Prostate gland (tissue), 2 donors: ENCODE measurements at regions not wholly inside any gene's neighbourhood (a gene's known extent, or its start where the extent isn't known, plus 50 kb on each side); places are given as distances from the start of the nearest gene placed in this dataset.

ENCODE experiments used
- DNase-seq: peaks from one replicate; pipeline ENCODE4 v3.0.0-alpha.2; 2019; ENCODE audit warnings: low spot score
- H3K27ac ChIP-seq, 2 donors: fragments of 200-600 bp; sonication (generic); 2 replicates each; pipeline ENCODE4 v1.5.1; 2017 to 2019
- H3K27me3 ChIP-seq: fragments of 200-600 bp; sonication (generic); replicated peaks from 2 replicates; pipeline ENCODE4 v1.5.1; 2019; ENCODE audit not compliant: insufficient read depth
- H3K36me3 ChIP-seq, 2 donors: fragments of 200-600 bp; sonication (generic); 1 replicate in 1 of 2; 2 replicates in 1 of 2; pipeline versions ENCODE4 v1.5.1 to v1.8.1; 2017 to 2019
- H3K4me1 ChIP-seq: fragments of 200-600 bp; sonication (generic); replicated peaks from 2 replicates; pipeline ENCODE4 v1.5.1; 2019
- H3K4me3 ChIP-seq, 2 donors: fragments of 200-600 bp; sonication (generic); 2 replicates each; pipeline ENCODE4 v1.5.1; 2017 to 2019
- H3K9me3 ChIP-seq: fragments of 200-600 bp; sonication (generic); 2 replicates; pipeline ENCODE4 v1.5.1; 2017
- POLR2A ChIP-seq: fragments of 450-650 bp; IDR thresholded peaks from one replicate; pipeline ENCODE4 v1.6.1; 2016; ENCODE audit warnings: antibody characterized with exemption, mild to moderate bottlenecking
- POLR2AphosphoS5 ChIP-seq: sonication (generic); formaldehyde crosslinking; IDR thresholded peaks from one replicate; pipeline ENCODE4 v1.6.1; 2017; ENCODE audit warnings: antibody characterized with exemption
- WGBS: methylation state at CpG from one replicate; pipeline ENCODE4 v1.1.5; 2018; 5-methylcytosine and 5-hydroxymethylcytosine counted together
- intact Hi-C: fragments of 100-400 bp; cut with DNase I; formaldehyde crosslinking; loops from one replicate; pipeline ENCODE4 v1.14.2; 2022
- TF ChIP-seq, protein P1 (sequence below), 4 experiments: fragments of 200-600 bp in 2 of 4; fragments of 450-650 bp in 2 of 4; sonication (generic) in 2 of 4; IDR thresholded peaks; 1 replicate in 3 of 4; 2 replicates in 1 of 4; pipeline ENCODE4 v1.5.1; 2016 to 2019; ENCODE audit warnings: antibody characterized with exemption in 4 of 4, mild to moderate bottlenecking in 2 of 4, moderate library complexity in 2 of 4

DNA sequence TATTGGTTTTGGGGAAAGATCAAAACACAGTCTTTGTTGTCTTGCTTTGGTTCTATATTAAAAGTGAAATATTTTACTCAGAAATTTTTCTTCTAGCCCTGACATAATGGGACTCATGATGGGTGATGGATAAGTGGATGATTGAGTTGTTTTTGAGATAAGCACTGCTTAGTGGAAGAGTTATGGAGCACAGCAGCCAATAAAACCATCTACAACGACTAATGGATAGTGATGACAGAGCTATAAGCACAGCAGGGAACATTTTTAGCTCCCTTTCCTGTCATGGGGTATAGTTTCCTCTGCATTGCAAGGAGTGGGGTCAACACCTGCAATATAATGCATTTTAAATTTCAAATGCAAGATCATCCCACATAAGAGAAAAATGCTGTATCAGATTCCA is 812.4 kb downstream of the STPG2 start:
- Histone ChIP-seq H3K36me3 (no peaks in the 10 kb centered on the region), H3K4me3 (no peak overlapping the region), H3K27ac (no peak overlapping the region), H3K9me3 (no peaks in the 10 kb centered on the region), H3K27me3 (no peaks in the 10 kb centered on the region), H3K4me1 (no peaks in the 10 kb centered on the region)
- TF ChIP-seq POLR2AphosphoS5 (no peak), POLR2A (no peak)
- TF ChIP-seq, protein P1, sequence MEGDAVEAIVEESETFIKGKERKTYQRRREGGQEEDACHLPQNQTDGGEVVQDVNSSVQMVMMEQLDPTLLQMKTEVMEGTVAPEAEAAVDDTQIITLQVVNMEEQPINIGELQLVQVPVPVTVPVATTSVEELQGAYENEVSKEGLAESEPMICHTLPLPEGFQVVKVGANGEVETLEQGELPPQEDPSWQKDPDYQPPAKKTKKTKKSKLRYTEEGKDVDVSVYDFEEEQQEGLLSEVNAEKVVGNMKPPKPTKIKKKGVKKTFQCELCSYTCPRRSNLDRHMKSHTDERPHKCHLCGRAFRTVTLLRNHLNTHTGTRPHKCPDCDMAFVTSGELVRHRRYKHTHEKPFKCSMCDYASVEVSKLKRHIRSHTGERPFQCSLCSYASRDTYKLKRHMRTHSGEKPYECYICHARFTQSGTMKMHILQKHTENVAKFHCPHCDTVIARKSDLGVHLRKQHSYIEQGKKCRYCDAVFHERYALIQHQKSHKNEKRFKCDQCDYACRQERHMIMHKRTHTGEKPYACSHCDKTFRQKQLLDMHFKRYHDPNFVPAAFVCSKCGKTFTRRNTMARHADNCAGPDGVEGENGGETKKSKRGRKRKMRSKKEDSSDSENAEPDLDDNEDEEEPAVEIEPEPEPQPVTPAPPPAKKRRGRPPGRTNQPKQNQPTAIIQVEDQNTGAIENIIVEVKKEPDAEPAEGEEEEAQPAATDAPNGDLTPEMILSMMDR (IDR thresholded peaks at IDR 0.05): no peak
- no peak for DNase-seq
- intact Hi-C loops: no loop called here
- 20% methylated on average over 1 of the region's 1 CpG for WGBS

DNA sequence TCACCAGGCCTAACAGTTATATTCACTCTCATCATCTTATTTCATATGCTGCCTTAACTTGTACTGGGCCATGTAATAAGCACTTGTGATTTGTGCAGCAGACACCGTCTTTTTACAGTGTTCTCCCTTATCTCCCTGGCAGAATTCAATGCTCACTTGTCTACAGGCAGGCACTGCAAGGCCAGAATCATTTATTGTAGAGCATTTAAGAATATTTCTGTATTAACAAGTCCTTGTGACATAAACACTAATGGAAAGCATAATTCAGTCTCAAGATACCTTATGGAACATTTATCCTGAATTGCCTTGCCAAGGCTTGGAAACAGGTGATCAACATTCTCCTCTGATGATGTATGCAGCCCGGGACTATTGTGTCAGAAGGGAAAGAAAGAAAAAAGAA is 808.9 kb downstream of the STPG2 start:
- Histone ChIP-seq H3K9me3 (no peaks in the 10 kb centered on the region), H3K4me1 (no peaks in the 10 kb centered on the region), H3K36me3 (no peaks in the 10 kb centered on the region), H3K27ac (no peak overlapping the region), H3K27me3 (no peaks in the 10 kb centered on the region), H3K4me3 (no peak overlapping the region)
- DNase-seq: no peak
- TF ChIP-seq POLR2AphosphoS5: no peak
- no peak for TF ChIP-seq POLR2A
- TF ChIP-seq, protein P1 (IDR thresholded peaks at IDR 0.05): no peak
- WGBS: 62% methylated on average over 2 of the region's 2 CpGs
- intact Hi-C loops: no loop called here

- Histone ChIP-seq H3K27ac (no peak overlapping the region), H3K36me3 (no peaks in the 10 kb centered on the region), H3K27me3 (no peaks in the 10 kb centered on the region), H3K4me3 (no peak overlapping the region), H3K4me1 (no peaks in the 10 kb centered on the region), H3K9me3 (no peaks in the 10 kb centered on the region)
- no peak for DNase-seq
- TF ChIP-seq POLR2A (no peak), POLR2AphosphoS5 (no peak)
- TF ChIP-seq, protein P1 (IDR thresholded peaks at IDR 0.05): no peak
- intact Hi-C loops: no loop called here
- WGBS: 35% methylated on average over 1 of the region's 1 CpG
Measured at GRCh38 chr4:97349468-97350186, 793.6 kb downstream of the STPG2 start.

- H3K27ac ChIP-seq: no peak overlapping the region
- TF ChIP-seq POLR2AphosphoS5: no peak
- intact Hi-C loops: no loop called here
- no peak overlapping the region for H3K4me3 ChIP-seq
- WGBS: 100% methylated on average over 1 of the region's 1 CpG
- DNase-seq: no peak
- no peaks in the 10 kb centered on the region for H3K27me3 ChIP-seq
- no peaks in the 10 kb centered on the region for H3K4me1 ChIP-seq
- H3K36me3 ChIP-seq: no peaks in the 10 kb centered on the region
- H3K9me3 ChIP-seq: no peaks in the 10 kb centered on the region
Measured at GRCh38 chr4:97353876-97354275, 789.4 kb downstream of the STPG2 start.

DNA sequence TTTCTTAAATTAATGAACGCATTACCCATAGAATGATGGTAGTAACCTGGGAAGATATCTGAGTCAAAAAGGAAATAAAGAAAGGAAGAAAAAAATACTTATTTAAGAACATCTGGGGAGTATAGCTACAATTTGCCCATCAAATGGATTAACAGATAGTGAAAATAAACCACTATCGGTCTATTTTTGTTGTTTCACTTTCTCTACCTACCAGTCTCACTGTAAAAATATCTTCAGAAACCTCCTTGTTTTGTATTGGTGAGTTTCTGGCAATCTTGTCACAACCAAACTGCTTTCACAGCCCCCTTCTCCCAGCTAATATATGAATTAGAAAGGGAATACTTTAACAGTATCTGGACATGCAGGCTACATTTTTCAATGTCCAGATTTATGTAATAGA is 783.5 kb downstream of the STPG2 start:
- TF ChIP-seq, protein P1 (IDR thresholded peaks at IDR 0.05): no peak
- Histone ChIP-seq H3K27me3 (no peaks in the 10 kb centered on the region), H3K36me3 (no peaks in the 10 kb centered on the region), H3K27ac (no peak overlapping the region), H3K9me3 (no peaks in the 10 kb centered on the region), H3K4me3 (no peak overlapping the region), H3K4me1 (no peaks in the 10 kb centered on the region)
- 93% methylated on average over 2 of the region's 2 CpGs for WGBS
- intact Hi-C loops: no loop called here
- DNase-seq: no peak
